Cerebellar cortex (tissue), 1 donor: ENCODE measurements at regions not wholly inside any gene's neighbourhood (a gene's known extent, or its start where the extent isn't known, plus 50 kb on each side); places are given as distances from the start of the nearest gene placed in this dataset.

Source experiments
- DNase-seq: peaks from one replicate; pipeline ENCODE4 v3.0.0-alpha.2; 2015; ENCODE audit warnings: low spot score

DNA sequence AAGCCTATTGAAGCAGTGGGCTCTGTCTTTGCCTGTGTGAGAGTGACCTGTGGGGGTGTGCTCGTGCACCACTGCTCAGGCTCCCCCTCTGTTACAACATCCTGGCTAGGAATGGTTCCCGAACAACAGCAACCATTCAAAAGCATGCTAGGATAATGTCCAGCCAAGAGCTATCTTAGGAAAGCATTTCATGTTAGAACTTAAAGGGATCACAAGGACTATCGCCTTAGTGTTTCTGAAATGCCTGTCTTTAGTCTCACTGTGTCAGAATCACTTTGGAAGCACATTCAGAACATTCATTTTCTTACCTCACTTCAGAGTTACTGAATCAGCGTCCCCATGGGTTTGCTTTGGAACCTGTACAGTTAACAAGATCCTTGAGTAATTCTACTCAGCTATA is 134.9 kb upstream of the DSEL start:
- no peak for DNase-seq

DNA sequence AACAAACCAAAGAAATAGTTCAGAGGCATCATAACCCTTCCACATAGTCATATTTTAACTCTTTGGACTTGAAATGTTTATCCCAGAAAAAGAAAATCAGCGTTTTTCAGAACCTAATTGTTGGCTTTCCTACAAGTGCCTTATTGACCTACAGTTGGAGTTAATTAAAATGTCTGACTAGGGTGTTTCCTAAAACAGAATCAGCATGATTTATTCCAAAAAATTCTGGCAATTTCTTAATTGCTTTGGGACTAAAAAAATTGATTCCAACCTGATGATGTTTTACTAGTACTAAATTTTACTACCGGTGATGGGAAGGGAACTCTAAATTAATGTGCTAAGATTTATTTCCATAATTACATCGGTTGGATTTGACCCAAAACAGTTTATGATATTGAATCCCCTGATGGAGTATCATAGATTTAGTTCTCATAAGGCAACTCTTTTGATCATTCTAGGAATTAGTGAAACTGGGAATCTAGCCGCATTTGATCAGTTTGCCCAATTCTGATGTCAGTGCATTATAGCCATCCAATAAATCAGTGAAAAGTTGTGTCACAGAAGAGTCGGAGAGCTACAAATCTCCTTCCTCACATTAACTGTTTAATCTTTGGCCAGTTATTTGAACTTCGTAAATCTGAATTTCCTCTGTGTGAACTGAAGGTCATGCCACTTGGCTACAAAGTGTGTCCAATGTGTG is 134.3 kb upstream of the DSEL start:
- no peak for DNase-seq

DNA sequence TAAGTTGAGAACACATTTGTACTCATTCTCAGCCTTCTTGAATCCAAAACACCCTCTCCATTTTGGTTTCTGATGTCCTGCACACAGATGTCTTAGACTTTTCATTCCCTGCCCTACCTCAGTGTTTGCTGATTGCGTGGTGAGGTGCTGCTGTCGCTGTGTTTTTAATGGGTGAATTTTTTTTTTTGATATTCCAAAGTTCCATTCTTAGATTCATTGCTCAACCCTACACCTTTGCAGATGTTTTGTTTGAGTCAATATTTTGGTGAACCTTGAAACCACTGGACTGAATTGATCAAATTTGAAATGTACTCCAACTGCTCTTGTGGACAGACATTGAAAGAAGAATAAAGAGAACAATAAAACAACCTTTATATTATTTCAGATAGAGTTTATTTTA is 130.4 kb upstream of the DSEL start:
- no peak for DNase-seq

DNA sequence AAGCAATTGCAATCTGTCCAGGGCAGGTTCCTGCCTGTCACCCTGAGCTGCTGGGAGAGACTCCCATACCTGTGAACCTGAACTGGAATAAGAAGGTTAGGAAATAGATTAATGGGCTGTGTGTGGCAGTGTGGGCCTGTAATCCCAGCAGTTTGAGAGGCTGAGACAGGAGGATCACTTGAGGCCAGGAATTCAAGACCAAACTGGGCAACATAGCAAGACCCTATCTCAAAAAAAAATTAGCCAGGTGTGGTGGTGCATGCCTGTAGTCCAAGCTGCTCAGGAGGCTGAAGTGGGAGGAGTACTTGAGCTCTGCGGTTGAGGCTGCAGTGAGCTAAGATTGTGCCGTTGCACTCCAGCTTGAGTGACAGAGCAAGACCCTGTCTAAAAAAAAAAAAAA is 127.7 kb upstream of the DSEL start:
- DNase-seq: no peak

DNA sequence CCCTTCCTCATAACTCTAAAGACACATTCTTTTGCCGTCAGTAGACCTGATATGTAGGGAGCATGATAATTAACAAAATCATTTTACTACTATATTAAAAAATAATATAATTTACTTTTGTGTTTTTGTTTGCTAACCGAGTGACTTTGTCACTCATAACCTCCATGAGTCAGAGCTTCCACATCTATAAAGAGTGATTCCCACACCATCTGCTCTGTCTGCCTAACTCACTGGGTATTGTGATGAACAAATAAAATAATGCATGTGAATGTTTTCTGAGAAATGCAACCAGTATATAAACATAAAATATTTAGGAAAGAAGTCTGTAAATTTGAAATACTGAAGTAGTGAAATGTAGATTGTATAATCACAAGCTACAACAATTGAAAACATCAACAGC is 123.4 kb upstream of the DSEL start:
- DNase-seq: no peak

DNA sequence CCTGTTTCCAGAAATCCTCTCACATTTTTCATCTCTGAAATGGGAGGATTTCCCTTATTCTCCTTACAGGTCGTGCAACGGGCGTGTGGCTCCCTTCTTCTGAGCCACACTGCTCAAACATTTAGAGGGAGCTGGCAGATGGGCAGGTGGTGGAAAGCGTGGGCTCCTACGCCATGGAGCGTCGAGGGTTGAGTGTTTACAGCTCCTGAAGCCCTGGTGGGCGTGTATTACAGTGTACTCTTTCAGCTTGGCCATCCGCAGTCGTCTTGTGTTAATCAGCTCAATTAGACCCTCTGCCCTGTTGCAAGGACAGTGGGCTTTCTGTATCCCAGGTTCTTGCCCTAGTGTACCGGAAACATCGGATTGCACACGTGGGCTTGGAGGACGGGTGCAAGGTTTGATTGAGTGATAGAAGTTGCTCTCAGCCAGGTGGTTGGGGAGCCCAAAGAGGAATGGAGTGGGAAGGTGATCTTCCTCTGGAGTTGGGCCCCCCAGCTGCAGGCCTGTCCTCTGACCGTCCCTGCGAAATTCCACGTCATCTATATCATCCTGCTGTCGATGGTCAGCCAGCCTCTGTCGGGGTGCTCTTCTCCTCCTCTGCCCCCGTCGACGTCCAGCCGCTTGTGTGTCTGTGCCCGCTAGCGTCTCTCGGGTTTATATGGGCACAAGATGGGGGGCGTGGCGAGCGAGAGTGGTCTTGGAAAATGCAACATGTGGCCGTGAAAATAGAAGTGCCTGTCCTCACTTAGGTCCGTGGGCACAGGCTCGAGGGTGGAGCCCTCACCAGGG is 120.3 kb upstream of the DSEL start:
- DNase-seq: no peak

DNA sequence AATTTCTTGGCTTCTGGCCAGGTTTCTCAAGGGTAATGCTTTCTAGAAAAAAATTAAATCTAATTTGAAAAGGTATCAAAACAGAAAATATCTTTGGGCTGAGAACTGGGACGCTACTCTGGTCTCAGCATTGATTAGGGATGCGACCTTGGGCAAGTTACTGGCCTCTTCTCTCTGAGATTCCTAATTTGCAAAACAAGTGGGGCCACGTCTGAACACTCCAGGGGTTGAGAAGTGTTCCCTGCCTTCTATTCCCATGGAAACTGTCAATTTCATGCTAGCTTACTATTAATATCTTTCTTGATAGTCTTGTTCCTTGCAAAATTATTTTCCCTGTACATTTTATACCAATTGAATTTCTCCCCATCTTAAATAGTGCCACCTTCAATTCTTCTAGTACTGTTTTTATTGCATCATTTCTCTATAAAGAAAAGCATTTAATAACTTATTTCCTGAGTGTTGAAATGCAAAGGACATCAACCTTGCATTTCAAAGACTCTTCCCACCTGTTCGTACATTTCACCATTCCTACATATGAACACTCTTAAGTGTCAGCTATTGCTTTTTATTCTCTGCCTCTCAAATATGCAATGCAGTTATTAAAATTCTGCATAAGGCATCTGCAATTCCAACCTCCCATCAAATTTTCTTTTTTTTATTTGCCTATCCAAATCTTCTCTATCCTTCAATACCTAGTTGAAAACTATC is 118.3 kb upstream of the DSEL start:
- no peak for DNase-seq

DNA sequence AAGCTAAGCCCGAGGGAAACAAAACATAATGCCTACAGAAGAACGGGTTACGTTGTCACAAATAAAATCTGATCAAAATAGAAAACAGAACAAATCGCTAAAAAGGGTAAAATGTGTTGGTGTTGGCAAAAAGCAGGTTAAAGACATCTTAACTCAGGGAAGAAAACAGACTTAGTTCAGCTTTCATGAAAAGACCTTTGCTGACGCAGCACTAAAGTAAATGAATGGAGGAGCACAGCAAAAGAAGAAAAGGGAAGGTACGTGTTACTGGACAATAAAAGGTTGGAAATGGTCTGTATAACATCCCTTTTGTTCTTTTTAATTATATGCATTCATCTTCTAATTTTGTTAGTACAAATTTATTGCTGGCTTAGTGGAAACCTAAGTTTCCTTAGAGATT is 117.4 kb upstream of the DSEL start:
- no peak for DNase-seq

DNA sequence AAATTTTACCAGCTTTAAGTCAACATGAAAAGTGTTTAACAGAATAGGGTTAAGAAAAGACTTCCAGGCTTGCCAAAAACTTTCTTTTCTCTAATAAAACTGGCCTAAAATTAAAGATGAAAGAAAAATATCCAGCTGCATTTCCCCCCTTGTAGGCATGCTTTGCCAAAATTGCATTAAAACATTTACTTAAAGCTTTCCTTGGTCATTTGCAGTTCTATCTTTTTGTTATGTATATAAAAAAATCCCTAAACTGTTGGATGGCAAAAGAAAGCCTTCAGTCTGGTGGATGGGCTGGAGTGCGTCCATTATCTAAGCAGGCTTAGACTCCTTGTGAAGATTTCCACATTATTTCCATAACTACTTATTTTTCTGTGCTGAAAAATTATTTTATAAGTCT is 105.4 kb upstream of the DSEL start:
- no peak for DNase-seq

DNA sequence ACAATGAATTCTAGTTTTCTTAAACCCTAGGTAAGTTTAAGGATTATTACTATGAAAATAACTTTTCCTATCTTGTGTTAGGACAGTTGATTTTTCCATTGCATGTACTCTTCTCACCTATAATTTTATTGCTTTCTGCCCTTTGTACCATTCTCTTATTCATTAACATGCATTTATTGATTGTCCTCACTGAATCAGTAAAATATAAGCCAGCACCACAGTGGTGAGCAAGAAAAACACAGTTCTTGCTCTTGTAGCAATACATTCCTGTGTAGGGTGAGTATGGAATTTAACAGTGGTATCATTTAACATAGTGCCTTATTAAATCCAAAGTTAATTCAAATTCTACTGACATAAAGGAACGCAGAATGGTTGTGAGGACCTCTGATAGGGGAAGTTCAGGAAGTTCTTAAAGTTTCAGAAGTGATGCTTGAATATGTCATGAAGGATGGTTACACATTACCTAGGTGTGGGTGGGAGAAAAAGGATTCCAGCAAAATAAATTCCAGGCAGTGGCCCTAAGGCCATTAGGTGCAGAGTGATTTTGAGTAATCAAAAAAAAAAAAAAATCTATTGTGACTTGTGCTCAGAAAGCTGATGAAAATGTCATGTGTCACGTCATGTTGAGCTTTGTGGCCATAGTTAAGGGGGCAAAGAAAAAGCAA is 104.7 kb upstream of the DSEL start:
- DNase-seq: no peak

DNA sequence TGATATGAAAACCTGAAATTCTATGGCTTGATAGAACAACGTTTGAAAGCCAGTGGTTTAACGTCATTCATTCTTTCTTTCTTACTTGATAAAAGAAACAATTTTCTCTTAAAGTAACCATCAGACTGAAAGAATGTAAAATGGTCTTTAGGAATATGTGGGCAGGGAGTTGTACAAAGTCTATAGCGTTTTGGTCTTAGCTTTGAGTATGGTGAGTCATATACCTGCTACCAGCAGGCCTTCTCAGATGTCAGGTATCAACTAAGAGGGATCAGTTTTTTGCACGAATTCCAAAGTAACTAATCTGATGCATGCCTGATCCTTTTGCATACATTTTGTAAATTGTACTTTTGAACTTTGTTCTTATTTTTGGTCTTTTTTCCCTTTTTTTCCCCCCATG is 101.5 kb upstream of the DSEL start:
- no peak for DNase-seq

DNA sequence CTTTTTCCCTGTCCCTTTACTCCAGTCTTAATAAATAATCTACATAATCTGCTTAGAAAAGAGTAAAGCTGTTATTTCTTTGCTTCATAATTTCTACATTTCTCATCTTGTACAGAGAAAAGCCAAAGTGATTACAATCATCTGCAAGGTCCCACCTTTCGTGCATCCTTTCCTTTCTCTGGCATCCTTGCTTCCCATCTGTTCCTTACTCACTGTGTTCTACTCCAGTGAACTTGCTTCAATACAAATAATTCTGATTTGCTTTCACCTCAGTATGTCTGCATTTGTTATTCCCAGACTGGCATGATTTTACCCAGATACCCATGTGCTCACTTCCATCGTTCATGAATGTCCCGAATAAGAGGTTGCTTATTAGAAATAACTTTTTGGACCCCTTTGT is 99.4 kb upstream of the DSEL start:
- DNase-seq: peak; percentile 71

DNA sequence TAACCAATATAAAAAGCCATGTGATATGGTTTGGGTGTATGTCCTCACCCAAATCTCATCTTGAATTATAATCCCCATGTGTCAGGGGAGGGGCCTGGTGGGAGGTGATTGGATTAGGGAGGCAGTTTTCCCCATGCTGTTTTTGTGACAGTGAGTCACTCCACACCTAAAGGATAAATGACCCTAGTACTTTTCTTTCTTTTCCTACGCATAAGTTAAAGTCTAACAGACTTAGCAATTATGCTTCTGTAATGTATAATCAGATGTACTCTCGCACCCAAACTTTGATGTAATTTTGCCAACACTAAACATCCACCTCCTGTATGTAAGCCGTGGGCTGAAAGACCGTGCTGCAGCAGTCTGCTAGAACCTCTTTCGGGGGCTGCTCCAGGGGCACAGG is 97.2 kb upstream of the DSEL start:
- no peak for DNase-seq

DNA sequence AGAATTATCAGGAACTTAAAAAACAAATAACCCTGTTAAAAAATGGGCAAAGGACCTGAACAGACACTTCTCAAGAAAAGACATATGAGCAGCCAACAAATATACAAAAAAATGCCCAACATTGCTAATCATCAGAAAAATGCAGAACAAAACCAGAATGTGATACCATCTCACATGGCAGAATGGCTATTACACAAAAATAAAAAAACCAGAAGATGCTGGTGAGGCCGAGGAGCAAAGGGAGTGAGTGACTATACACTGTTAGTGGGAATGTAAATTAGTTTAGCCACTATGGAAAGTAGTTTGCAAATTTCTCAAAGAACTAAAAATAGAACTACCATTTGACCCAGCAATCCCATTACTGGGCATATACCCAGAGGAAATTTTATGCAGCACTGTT is 95.8 kb upstream of the DSEL start:
- DNase-seq: no peak

DNA sequence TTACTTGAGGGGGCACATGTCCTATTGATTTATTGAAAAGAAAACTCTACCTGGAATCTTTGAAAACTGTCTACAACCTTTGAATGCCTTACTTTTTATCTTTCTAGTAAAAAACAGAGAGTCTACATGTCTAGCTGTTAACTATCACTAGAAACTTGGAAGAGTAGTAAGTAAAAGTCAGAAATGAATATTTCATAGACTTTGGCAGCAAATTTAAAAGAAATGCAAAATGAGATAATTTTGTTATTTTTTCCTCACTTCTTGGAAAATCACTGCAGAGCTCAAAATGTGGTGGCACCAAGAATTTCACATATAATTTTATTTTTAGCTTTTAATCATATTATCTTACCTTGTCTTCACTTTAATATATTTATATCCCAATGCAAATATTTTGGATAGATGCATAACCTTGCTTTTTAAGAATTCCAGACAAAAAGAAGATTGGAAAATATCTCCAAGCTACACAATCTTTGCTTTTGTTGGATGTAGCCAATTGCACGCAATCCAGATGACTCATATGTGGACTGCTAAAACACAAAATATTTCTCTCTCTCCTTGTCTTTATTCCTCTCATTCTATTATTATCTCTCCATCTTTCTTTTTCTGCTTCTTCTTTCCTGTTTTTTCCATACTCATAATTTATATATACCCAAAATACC is 92.2 kb upstream of the DSEL start:
- no peak for DNase-seq

DNA sequence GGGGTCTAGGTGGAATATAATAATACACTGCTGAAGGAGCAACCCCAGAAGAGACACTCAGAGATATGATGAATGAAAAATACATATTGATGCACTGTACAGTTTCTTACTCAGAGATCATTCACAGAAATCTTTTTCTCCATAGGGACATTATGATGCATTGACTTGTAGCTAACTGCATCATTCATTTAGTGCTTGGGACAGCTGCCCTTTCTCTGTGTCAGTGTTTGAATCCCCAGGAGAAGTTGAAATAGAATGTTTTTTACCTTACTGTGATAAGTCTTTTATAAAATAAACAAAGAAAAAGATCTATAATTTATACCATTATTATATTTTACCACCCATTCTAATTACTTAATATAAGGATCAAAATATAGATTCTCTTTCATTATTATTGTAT is 91.7 kb upstream of the DSEL start:
- DNase-seq: no peak

DNA sequence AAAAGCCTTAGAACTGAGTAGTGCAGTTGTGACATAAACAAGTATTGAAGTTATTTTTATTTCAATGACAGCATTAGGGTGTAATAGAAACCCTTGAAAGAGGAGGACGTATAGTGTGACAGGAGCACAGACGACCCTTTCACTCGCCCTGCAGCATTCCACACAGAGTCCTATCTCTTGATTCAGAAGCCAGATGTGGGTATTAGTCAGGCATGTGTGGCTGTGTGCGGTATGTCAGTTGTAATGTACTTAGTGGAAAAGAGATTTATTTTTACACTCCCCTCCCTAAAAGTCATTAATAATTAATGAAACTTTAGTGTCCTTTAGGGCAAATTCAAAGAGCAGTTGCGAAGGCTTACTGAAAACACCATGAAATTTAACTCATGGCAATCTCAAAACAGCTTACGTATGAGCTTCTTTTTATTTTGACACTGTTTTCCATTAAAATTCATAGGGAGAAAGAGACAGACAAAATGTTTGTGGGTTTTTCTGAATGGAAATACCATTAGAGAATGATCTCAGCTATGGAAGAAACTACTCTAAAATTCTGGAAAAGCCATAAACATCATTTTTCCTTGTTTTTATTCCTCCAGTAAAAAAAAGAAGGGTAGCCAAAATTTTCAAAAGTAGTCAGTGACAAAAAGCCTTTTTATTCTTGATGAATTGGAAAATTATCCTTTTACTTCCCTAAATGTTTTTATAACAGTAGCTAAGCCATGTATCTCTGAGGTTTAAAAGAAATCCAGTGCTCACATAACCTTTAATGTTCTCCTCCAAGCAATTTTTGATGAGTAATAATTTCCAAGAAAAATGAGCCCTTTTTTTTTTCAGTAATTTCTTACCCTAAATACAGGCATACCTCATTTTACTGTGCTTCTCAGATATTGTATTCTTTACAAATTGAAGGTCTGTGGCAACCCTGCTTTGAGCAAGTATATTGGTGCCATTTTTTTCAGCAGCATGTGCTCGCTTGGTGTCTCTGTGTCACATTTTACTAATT is 84.0 kb upstream of the DSEL start:
- no peak for DNase-seq

DNA sequence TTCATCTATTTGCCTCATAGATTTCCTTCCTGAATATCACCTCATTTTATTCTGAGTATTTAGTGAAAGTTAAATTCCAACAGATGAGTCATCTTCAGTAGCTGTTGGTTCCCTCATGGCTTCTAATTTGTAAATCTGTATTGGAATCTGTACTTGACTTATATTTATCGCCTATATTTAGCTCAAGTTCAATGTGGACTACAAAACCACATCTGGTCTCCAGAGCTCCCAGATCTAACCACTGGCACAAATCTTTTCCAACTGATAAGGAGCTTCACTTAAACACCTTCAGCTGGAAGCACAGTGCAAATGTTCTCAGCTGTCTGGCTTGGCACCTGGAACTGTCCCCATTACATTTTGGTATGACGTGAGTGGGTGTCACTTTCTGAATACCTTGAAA is 82.8 kb upstream of the DSEL start:
- no peak for DNase-seq

DNA sequence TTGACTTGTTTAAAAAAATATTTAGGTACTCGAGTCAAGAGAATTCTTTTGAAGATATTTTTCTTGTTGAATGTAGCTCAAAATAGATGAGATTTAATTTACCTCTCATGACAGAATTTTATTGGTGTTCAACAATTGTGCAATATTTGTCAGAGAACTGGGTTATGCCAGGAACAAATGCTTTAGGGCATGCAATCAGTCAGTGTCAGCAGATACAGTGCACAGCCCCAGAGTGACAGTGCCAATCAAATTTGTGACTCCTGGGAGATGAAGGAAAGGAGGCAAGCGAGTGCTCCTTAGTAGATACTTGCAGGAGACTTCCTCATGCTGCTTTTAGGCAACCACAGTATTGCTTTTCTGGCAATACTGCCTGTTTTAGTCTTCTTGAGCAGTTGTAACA is 81.2 kb upstream of the DSEL start:
- no peak for DNase-seq

DNA sequence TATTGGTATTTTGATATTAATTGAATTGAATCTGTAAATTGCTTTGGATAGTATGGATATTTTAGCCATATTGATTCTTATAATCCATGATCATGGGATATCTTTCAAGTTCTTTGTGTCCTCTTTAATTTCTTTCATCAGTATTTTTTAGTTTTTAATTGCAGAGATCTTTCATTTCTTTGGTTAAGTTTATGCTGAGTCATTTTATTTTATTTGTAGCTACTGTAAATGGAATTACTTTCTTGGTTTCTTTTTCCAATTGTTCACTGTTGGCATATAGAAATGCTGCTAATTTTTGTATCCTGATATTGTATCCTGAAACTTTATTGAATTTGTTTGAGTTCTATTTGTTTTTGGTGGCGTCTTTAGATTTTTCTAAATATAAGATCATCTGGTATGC is 79.5 kb upstream of the DSEL start:
- DNase-seq: no peak

DNA sequence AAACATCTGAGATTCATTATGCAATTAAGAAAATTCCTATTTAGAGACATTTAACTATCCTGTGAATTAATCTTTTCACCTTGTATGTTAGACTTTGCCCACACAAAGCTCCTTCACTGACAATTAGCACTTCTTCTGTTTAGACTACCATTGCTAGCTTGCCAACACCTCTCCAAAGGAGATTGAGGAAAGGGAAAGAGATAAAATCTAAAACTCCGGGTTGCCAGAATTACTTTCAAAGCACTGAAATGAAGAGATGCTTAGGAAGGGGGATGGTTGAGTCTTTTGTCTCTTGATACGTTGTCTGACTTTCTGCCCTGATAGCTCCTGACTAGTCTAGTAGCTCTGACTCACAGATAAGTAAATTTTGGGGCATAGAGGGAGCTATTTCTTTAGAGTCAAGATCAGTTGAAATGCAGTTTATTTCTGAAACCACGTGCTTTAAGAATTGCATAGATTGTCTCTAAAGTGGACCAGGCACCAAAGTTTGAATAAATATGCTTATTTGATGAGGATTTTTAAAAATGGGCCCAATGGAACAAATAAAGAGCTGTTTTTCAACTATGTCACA is 74.1 kb upstream of the DSEL start:
- no peak for DNase-seq
